OCI-M2 (cell line): ENCODE measurements at regions not wholly inside any gene's neighbourhood (a gene's known extent, or its start where the extent isn't known, plus 50 kb on each side); places are given as distances from the start of the nearest gene placed in this dataset.

ENCODE experiments used
- DNase-seq: peaks from one replicate; lab custom pipeline; 2025; ENCODE audit not compliant: unreplicated experiment; lab: John Stamatoyannopoulos, UW

- DNase-seq: no peak
These were observed 208.6 kb downstream of the HRH4 start for GRCh38 chr18:24669015-24669414.

DNA sequence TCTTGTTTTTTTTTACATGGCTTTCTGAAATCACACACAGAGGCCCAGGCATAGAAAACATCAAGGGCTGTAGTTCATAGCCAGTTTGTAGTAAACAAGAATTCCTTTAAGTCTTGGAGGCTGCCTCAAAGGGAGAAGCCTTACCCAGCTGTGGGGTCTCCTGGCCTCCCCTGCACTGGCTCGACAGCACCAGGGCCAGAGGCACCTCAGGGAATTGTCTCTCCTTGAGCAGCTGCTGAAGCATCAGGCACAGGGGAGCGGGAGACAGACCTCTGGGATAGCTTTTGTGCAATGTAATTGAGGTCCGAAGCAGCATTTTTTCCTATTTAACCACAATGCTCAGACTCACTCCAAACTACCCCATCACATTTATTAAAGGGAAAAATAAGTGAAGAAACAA, 209.1 kb downstream of the HRH4 start:
- no peak for DNase-seq

DNA sequence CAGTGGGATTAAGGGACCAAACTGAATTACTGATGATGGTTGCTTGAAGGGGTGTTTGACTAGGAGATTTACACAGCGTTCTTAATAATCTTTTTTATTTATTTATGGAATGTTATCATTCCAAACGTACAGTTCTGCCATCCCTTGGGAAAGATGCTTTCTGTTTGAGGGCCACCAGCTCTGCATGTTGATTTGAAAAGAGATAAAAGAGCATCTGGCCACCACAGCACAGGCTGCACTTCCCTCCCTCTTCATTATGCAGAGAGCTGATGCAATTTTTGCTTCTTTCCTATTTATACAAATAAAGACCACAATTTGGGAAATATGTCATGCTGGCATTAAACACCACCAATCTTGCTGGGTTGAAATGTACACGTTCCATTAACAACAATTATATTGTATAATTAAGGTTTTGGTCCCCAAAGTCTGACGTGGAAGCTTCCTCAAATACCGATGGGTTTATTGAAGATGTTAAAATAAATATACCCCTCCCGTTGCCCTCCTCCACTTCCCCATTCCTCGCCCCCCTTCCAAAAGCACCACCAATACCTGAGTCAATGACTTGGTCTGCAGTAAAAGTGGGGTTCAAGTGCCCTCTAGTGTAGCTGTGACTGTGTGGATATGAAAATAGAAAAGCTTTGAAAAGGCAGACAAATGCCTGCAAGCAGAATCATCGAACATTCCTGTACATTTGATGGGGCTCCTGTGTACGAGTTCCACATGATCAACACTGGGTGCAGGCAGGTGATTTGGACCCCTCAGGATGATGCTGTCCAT, 211.9 kb downstream of the HRH4 start:
- DNase-seq: no peak

DNA sequence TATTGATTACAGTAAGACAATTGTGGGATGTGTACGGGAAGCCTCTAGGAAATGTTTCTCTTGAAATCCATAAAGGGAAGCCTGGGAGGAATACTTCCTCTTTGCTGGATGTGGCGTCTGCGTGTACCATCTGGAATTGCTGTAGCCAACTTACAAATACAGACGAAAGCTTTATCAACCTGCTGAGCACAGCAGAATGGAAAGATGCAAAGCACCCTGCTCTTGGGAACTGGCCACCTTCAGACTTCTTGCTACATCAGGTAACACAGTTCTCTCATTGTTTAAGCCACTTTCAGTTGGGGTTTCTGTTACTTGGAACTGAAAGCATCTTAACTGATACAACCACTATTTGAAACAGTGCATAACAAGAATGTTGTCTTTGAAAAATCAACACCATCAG, 213.8 kb downstream of the HRH4 start:
- no peak for DNase-seq

- DNase-seq: no peak
These were observed 214.2 kb downstream of the HRH4 start for GRCh38 chr18:24674605-24675004.

- no peak for DNase-seq
These were observed 216.6 kb downstream of the HRH4 start for GRCh38 chr18:24677011-24677410.

DNA sequence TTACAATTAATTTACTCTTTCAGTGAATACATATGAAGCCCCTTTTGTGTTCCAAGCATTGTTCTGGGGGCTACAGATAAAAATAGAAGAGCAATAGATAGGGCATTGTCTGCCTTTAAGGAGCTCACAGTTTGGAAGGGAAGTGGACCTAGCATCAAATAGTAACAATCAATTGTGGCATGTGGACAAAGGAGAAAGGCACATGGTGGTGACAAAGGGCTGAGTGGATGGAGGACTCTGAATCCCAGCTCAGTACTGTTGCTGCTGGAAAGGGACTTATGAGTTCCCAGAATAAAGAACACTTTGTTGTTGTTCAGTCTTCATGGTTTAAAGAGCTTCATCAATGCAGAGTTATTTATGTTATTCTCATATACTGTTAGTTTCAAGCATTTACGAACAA, 217.7 kb downstream of the HRH4 start:
- no peak for DNase-seq

GRCh38 chr18:24678626-24679025, 218.2 kb downstream of the HRH4 start:
- DNase-seq: no peak

- no peak for DNase-seq
These were observed 218.6 kb downstream of the HRH4 start for GRCh38 chr18:24679062-24679461.

DNA sequence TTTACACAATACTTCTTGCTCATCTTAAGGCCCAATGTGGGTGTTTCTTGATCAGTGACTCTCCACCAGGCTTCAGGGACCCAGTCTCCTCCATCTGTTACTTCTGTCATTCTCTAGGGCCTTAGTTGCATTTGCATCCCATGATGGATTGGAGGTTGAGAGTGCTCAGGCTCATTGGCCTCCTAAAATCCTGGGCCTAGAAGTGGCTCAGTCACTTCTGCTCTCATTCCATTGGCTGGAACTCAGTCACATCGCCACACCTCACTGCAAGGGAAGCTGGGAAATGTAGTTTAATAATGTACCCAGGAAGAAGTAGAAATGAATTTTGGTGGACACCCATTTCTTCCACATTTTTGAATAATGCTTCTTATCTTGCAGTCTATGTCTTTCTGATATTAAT, 223.5 kb downstream of the HRH4 start:
- DNase-seq: no peak

GRCh38 chr18:24685254-24685959, 225.0 kb downstream of the HRH4 start:
- no peak for DNase-seq

DNA sequence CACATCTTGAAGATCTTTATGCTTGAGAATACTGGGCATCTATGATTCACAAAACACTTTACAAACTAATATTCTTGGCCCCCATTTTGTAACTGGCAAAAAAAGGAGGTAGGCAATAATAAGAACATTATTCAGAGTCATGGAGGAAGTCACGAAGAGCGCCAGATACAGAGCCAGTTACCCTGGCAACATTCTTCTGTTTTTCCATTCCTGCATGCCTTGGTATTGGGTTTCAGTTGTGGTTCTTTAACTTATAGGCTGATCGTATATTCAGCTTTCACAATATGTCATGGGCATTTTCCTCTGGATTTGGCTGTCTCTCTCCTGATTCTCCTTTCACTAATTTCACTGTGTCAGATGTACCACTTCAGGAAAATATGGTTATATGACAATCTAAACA, 234.7 kb downstream of the HRH4 start:
- DNase-seq: no peak

DNA sequence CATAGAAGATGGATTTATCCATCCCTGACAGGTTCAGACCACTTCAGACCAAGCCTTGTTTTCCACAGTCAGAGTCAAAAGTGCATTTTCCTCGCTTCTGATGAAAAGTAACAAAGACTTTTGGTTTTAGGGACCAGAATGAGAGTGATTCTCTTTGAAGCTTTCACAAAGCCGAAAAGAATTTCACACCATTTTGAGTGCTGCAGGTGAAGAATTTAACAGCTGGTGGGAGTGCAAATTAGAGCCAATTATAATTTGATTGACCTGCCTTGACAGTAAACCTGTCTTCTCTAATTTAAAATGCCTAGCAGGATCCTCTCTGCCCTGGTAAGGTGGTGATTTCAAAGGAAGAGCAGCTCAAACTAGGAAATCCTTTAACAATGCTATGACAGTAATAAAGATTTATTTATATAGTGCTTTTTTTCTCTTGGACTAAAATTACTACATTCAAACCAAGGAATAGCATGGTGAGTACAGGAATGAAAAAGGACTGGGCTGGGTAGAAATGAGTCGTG, 241.6 kb downstream of the HRH4 start:
- DNase-seq: no peak

DNA sequence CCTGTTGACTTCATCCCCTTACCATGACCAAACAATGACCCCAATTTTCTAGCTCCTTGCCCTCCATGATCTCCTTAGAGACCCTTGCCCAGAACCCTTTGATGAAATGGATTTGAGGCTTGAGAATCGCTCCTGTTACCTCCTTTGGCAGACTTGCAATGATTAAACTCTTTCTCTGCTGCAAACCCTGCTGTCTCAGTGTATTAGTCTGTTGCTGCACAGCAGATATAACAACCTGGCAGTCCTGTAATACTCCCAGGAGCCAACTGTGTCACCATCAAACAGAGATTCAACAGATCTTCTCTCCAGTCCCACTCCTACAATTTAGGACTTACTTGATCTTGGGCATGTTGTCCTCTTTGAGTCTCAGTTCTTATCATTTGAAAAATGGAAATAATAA, 242.9 kb downstream of the HRH4 start:
- no peak for DNase-seq

GRCh38 chr18:24704946-24705630, 244.7 kb downstream of the HRH4 start:
- DNase-seq: no peak

DNA sequence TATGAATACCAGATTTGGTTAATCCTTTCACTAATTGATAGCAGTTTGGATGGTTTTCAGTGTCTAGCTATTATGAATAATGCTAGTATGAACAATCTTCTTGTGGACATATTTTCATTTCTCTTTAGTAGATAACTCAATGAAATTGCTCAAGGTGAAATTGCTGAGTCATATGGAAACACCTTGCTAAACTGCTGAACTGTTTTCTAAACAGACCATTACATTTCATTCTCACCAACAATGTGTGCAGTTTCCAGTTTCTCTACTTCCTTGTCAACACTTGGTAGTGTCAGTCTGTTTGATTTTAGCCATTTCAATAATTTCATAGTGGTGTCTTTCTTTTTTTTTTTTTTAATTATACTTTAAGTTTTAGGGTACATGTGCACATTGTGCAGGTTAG, 250.0 kb downstream of the HRH4 start:
- no peak for DNase-seq

DNA sequence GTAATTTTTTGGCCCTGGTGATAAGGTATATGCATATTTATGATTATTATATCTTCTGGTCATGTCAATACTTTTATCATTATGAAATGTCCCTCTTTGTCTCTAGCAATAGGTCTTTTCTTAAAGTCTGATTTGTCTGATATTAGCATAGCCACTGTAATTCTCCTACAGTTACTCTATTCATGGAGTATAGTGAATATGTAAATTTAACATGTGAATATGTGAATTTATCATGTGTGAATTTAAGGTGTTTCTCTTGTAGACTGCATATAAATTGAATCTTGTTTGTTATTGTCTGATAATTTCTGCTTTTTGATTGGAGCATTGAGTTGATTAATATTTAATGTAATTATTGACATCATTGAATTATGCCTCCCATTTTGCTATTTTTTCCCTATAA, 259.4 kb downstream of the HRH4 start:
- no peak for DNase-seq

GRCh38 chr18:24721388-24721787, 261.0 kb downstream of the HRH4 start:
- no peak for DNase-seq

DNA sequence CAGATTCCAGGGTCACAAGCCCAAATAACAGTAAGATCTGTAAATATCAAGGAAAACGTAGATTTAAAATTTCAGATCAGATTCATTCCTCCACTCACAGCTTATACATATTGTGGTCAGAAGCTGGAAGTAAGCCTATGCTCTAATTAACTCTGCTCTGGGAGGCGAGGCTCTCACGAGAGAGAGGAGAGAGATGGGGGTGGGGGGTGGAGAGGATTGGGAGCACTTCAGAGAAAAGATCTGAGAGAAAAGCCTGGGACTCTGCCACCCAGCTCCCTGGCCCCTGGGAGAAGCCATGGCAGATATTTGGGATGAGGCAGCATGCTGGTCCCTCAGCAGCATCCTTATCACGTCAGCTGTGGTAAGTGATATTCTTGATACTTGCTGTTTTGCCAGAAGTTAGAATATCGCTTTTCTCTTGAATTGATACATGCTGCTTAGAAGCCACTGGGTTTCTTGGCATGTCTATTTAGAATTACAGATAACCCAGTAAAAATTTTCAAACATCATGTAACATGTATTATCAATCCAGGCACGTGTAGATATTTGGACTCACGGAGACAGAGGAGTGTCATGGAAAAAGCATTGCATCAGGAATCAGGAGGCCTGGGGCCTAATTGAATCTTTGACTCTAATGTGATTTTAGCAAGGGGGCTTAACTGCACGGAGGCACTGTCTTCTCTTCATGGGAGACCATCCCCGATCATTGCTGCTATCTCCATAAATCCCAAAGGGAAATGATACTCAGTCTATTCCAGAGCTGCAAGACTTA, 265.4 kb downstream of the HRH4 start:
- no peak for DNase-seq

DNA sequence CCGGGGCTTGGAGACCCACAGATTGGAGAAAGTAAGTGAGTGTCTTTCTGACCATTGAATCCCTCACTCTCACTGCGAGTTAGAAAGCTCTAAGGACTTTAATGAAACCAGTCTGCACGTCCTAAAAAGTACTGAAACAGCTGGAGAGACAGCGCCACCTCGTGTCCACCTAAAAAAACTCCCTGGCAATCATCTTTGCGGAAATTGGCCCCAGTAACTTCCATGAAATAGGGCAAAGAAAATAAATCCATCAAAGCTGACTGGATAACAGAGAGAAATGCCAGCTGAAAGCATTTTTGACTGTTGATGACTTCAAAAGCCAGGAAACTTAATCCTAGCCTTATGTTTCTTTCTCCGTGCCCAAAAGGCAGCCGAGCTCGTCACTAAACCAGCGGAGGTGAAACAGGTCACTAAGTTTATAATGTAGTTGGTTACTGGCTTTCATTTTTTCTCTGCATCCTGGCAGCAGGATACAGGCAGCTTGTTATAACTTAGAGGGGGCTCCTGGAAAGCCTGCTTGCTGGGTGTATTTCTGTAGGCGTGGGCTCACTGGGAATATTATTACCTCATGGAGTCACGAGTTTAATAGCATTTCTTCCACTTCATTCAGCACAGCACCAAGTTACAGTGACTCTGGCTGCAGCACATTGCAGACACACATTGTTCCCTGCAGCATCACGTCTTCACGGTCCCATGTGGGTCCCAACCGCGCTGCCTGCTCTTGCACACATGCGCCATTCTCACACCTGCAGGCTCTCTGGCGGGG, 266.5 kb downstream of the HRH4 start:
- peak; percentile 8 for DNase-seq
